ENCODE measurements at regions not wholly inside any gene's neighbourhood (a gene's known extent, or its start where the extent isn't known, plus 50 kb on each side); places are given as distances from the start of the nearest gene placed in this dataset.
"Not testable (repeated sequence)": the region's sequence is repeated elsewhere in the genome, so short reads cannot be mapped to it uniquely, and the experiment has no call there.

- no peak for DNase-seq (ENCODE audit: low spot score)
Measured at GRCh38 chr1:232351335-232351734, 278.6 kb downstream of the SIPA1L2 start.

GRCh38 chr1:232346844-232347243, 283.1 kb downstream of the SIPA1L2 start:
- no peak for DNase-seq (ENCODE audit: low spot score)

- no peak for DNase-seq (ENCODE audit: low spot score)
Measured at GRCh38 chr1:232344791-232345399, 285.0 kb downstream of the SIPA1L2 start.

GRCh38 chr1:232344186-232344585, 285.7 kb downstream of the SIPA1L2 start:
- DNase-seq (ENCODE audit: low spot score) = not testable (repeated sequence)

GRCh38 chr1:232340446-232340845, 289.5 kb downstream of the SIPA1L2 start:
- DNase-seq (ENCODE audit: low spot score) = no peak

GRCh38 chr1:232339073-232339472, 290.9 kb downstream of the SIPA1L2 start:
- DNase-seq (ENCODE audit: low spot score) = no peak

- DNase-seq (ENCODE audit: low spot score) = no peak
Measured at GRCh38 chr1:232335741-232336293, 294.1 kb downstream of the SIPA1L2 start.

- DNase-seq (ENCODE audit: low spot score) = no peak
Measured at GRCh38 chr1:232335261-232335660, 294.7 kb downstream of the SIPA1L2 start.

GRCh38 chr1:232334811-232335210, 295.1 kb downstream of the SIPA1L2 start:
- no peak for DNase-seq (ENCODE audit: low spot score)

- DNase-seq (ENCODE audit: low spot score) = no peak
Measured at GRCh38 chr1:232334246-232334645, 295.7 kb downstream of the SIPA1L2 start.

GRCh38 chr1:232333419-232333767, 296.5 kb downstream of the SIPA1L2 start:
- DNase-seq (ENCODE audit: low spot score) = no peak

GRCh38 chr1:232332710-232333418, 297.1 kb downstream of the SIPA1L2 start:
- not testable (repeated sequence) for DNase-seq (ENCODE audit: low spot score)

- no peak for DNase-seq (ENCODE audit: low spot score)
Measured at GRCh38 chr1:232329103-232329813, 300.7 kb downstream of the SIPA1L2 start.

- no peak for DNase-seq (ENCODE audit: low spot score)
Measured at GRCh38 chr1:232328486-232329102, 301.3 kb downstream of the SIPA1L2 start.

GRCh38 chr1:232327899-232328298, 302.0 kb downstream of the SIPA1L2 start:
- no peak for DNase-seq (ENCODE audit: low spot score)

- no peak for DNase-seq (ENCODE audit: low spot score)
Measured at GRCh38 chr1:232327269-232327668, 302.7 kb downstream of the SIPA1L2 start.

GRCh38 chr1:232322162-232322734, 307.7 kb downstream of the SIPA1L2 start:
- no peak for DNase-seq (ENCODE audit: low spot score)

GRCh38 chr1:232319518-232320210, 310.3 kb downstream of the SIPA1L2 start:
- no peak for DNase-seq (ENCODE audit: low spot score)

GRCh38 chr1:232319072-232319471, 310.9 kb downstream of the SIPA1L2 start:
- DNase-seq (ENCODE audit: low spot score) = no peak

GRCh38 chr1:232318143-232318542, 311.8 kb downstream of the SIPA1L2 start:
- DNase-seq (ENCODE audit: low spot score) = no peak

- DNase-seq (ENCODE audit: low spot score) = no peak
Measured at GRCh38 chr1:232317350-232317749, 312.6 kb downstream of the SIPA1L2 start.
